Transverse colon (tissue), 4 donors: ENCODE measurements at regions not wholly inside any gene's neighbourhood (a gene's known extent, or its start where the extent isn't known, plus 50 kb on each side); places are given as distances from the start of the nearest gene placed in this dataset.

Experiments
- POLR2A ChIP-seq: fragments of 450-650 bp; IDR thresholded peaks from one replicate; pipeline ENCODE4 v1.6.1; 2016; ENCODE audit warnings: antibody characterized with exemption, mild to moderate bottlenecking, moderate library complexity
- POLR2AphosphoS5 ChIP-seq, 3 donors: sonication (generic); formaldehyde crosslinking; IDR thresholded peaks; one replicate each; pipeline ENCODE4 v1.6.1; 2016; ENCODE audit warnings: antibody characterized with exemption in 3 of 3
- TF ChIP-seq, protein P1 (sequence below), 5 experiments: fragments of 200-600 bp in 3 of 5; fragments of 450-650 bp in 2 of 5; sonication (generic) in 3 of 5; IDR thresholded peaks; 1 replicate in 2 of 5; 2 replicates in 3 of 5; pipeline ENCODE4 v1.5.1; 2016 to 2017; ENCODE audit warnings: antibody characterized with exemption in 5 of 5, inconsistent platforms in 3 of 5, mild to moderate bottlenecking in 2 of 5, moderate library complexity in 1 of 5

DNA sequence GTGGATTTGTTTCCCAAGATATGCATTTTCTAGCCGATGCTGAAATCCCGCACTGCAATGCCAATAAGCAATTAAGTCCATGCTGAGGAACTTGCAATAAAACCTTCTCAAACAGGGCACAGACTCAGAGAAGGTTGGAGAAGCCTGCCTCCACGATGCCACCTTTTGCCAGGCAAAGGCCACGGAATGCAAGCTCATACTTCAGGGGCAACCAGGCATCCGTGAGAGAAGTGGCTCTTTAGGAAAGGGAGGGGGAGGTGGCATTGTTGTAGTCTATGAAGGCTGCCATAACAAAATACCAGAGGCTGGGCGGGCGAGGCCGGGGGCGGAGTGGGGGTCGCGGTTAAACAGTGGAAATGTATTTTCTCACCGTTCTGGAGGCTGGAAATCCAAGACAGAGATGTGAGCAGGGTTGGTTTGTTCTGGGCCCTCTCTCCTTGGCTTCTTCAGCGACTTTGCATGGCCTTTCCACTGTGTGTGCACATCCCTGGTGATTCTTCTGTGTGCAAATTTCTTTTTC, 689.5 kb downstream of the VRK1 start:
- TF ChIP-seq POLR2A (no peak), POLR2AphosphoS5 (IDR thresholded peaks at IDR 0.05) (no peak)
- TF ChIP-seq, protein P1, sequence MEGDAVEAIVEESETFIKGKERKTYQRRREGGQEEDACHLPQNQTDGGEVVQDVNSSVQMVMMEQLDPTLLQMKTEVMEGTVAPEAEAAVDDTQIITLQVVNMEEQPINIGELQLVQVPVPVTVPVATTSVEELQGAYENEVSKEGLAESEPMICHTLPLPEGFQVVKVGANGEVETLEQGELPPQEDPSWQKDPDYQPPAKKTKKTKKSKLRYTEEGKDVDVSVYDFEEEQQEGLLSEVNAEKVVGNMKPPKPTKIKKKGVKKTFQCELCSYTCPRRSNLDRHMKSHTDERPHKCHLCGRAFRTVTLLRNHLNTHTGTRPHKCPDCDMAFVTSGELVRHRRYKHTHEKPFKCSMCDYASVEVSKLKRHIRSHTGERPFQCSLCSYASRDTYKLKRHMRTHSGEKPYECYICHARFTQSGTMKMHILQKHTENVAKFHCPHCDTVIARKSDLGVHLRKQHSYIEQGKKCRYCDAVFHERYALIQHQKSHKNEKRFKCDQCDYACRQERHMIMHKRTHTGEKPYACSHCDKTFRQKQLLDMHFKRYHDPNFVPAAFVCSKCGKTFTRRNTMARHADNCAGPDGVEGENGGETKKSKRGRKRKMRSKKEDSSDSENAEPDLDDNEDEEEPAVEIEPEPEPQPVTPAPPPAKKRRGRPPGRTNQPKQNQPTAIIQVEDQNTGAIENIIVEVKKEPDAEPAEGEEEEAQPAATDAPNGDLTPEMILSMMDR (IDR thresholded peaks at IDR 0.05) = no peak
